Hepatocyte (in vitro differentiated cells): ENCODE measurements at regions not wholly inside any gene's neighbourhood (a gene's known extent, or its start where the extent isn't known, plus 50 kb on each side); places are given as distances from the start of the nearest gene placed in this dataset.

ENCODE experiments used
- DNase-seq: peaks from one replicate; pipeline ENCODE4 v3.0.0-alpha.2; 2016; ENCODE audit warnings: low spot score
- H2AFZ ChIP-seq: fragments of 200-600 bp; sonication (generic); 2 replicates; pipeline ENCODE4 v1.6.0; 2016; ENCODE audit warnings: antibody characterized with exemption, mild to moderate bottlenecking
- H3K27ac ChIP-seq: fragments of 200-600 bp; sonication (generic); 2 replicates; pipeline ENCODE4 v1.5.1; 2016; ENCODE audit warnings: mild to moderate bottlenecking
- H3K27me3 ChIP-seq: fragments of 200-600 bp; sonication (generic); 2 replicates; pipeline ENCODE4 v1.6.1; 2016
- H3K36me3 ChIP-seq: fragments of 200-600 bp; sonication (generic); replicated peaks from 2 replicates; pipeline ENCODE4 v1.5.1; 2016; ENCODE audit warnings: low read depth; ENCODE audit not compliant: insufficient read depth
- H3K4me1 ChIP-seq: fragments of 200-600 bp; sonication (generic); 2 replicates; pipeline ENCODE4 v1.5.1; 2016; ENCODE audit warnings: mild to moderate bottlenecking, moderate library complexity; ENCODE audit not compliant: insufficient read depth
- H3K4me2 ChIP-seq: fragments of 200-600 bp; sonication (generic); 2 replicates; pipeline ENCODE4 v1.6.0; 2016
- H3K4me3 ChIP-seq: fragments of 200-600 bp; sonication (generic); 2 replicates; pipeline ENCODE4 v1.5.1; 2016; ENCODE audit warnings: mild to moderate bottlenecking
- H3K79me2 ChIP-seq: fragments of 200-600 bp; sonication (generic); 2 replicates; pipeline ENCODE4 v1.6.0; 2017; ENCODE audit warnings: mild to moderate bottlenecking
- H3K9me2 ChIP-seq: fragments of 200-600 bp; sonication (generic); replicated peaks from 2 replicates; pipeline ENCODE4 v1.6.0; 2017; ENCODE audit warnings: mild to moderate bottlenecking; ENCODE audit not compliant: insufficient read depth
- H3K9me3 ChIP-seq: fragments of 200-600 bp; sonication (generic); 2 replicates; pipeline ENCODE4 v1.5.1; 2016; ENCODE audit warnings: low read depth, mild to moderate bottlenecking
- H4K20me1 ChIP-seq: fragments of 200-600 bp; sonication (generic); 2 replicates; pipeline ENCODE4 v1.6.0; 2016; ENCODE audit warnings: mild to moderate bottlenecking; ENCODE audit not compliant: insufficient read depth, poor library complexity, severe bottlenecking
- CTCF ChIP-seq: fragments of 200-600 bp; sonication (generic); IDR thresholded peaks from 2 replicates; pipeline ENCODE4 v1.5.1; 2016; ENCODE audit warnings: antibody characterized with exemption, mild to moderate bottlenecking; ENCODE audit not compliant: poor library complexity
- EZH2 ChIP-seq: fragments of 200-600 bp; sonication (generic); IDR thresholded peaks from 2 replicates; pipeline ENCODE4 v1.6.1; 2016; ENCODE audit warnings: antibody characterized with exemption, mild to moderate bottlenecking, borderline replicate concordance
- EZH2phosphoT487 ChIP-seq: fragments of 200-600 bp; sonication (generic); IDR thresholded peaks from one replicate; pipeline ENCODE4 v1.6.1; 2018; ENCODE audit warnings: antibody characterized with exemption, mild to moderate bottlenecking, low read depth, moderate library complexity; ENCODE audit not compliant: unreplicated experiment, severe bottlenecking
- WGBS: methylation state at CpG from one replicate; pipeline ENCODE4 v1.1.6; 2016; ENCODE audit warnings: low lambda C conversion rate; ENCODE audit errors: missing lambda C conversion rate; 5-methylcytosine and 5-hydroxymethylcytosine counted together

- no peaks in the 10 kb centered on the region for H3K27me3 ChIP-seq
- no peak for TF ChIP-seq EZH2phosphoT487
- no peak for TF ChIP-seq CTCF
- DNase-seq: no peak
- H3K4me2 ChIP-seq: peak overlapping the region; percentile 32
- no peaks in the 10 kb centered on the region for H4K20me1 ChIP-seq
- no peaks in the 10 kb centered on the region for H3K9me2 ChIP-seq
- H3K79me2 ChIP-seq: no peaks in the 10 kb centered on the region
- no peak overlapping the region for H3K27ac ChIP-seq
- no peaks in the 10 kb centered on the region for H3K9me3 ChIP-seq
- no peaks in the 10 kb centered on the region for H3K4me1 ChIP-seq
- H2AFZ ChIP-seq: no peak overlapping the region
- 65% methylated on average over 2 of the region's 2 CpGs for WGBS
- no peaks in the 10 kb centered on the region for H3K36me3 ChIP-seq
- H3K4me3 ChIP-seq: no peak overlapping the region
Measured at GRCh38 chr1:219039682-219040154, 134.0 kb upstream of the LYPLAL1 start.

- TF ChIP-seq EZH2phosphoT487: no peak
- no peak for TF ChIP-seq CTCF
- TF ChIP-seq EZH2: no peak
- WGBS: 61% methylated on average over 5 of the region's 5 CpGs
- Histone ChIP-seq H3K4me1 (no peaks in the 10 kb centered on the region), H3K4me2 (no peak overlapping the region), H3K9me2 (no peaks in the 10 kb centered on the region), H4K20me1 (no peaks in the 10 kb centered on the region), H3K79me2 (no peaks in the 10 kb centered on the region), H3K36me3 (no peaks in the 10 kb centered on the region), H3K4me3 (no peak overlapping the region), H2AFZ (no peak overlapping the region), H3K27me3 (no peaks in the 10 kb centered on the region), H3K9me3 (no peaks in the 10 kb centered on the region), H3K27ac (no peak overlapping the region)
- DNase-seq: no peak
Measured at GRCh38 chr1:219040291-219040690, 133.4 kb upstream of the LYPLAL1 start.

GRCh38 chr1:219041141-219041540 is 132.5 kb upstream of the LYPLAL1 start:
- no peaks in the 10 kb centered on the region for H4K20me1 ChIP-seq
- H3K9me2 ChIP-seq: no peaks in the 10 kb centered on the region
- no peak overlapping the region for H3K4me2 ChIP-seq
- H3K4me3 ChIP-seq: no peak overlapping the region
- no peaks in the 10 kb centered on the region for H3K4me1 ChIP-seq
- H3K36me3 ChIP-seq: no peaks in the 10 kb centered on the region
- no peak overlapping the region for H3K27ac ChIP-seq
- no peak for TF ChIP-seq CTCF
- no peak for TF ChIP-seq EZH2phosphoT487
- no peak for TF ChIP-seq EZH2
- H2AFZ ChIP-seq: no peak overlapping the region
- no peaks in the 10 kb centered on the region for H3K27me3 ChIP-seq
- H3K79me2 ChIP-seq: no peaks in the 10 kb centered on the region
- no peaks in the 10 kb centered on the region for H3K9me3 ChIP-seq
- DNase-seq: no peak

GRCh38 chr1:219041818-219042217 is 131.9 kb upstream of the LYPLAL1 start:
- H3K9me3 ChIP-seq: no peaks in the 10 kb centered on the region
- H3K9me2 ChIP-seq: no peaks in the 10 kb centered on the region
- H3K4me2 ChIP-seq: no peak overlapping the region
- H3K27me3 ChIP-seq: no peaks in the 10 kb centered on the region
- H4K20me1 ChIP-seq: no peaks in the 10 kb centered on the region
- DNase-seq: no peak
- 90% methylated on average over 1 of the region's 1 CpG for WGBS
- H3K27ac ChIP-seq: no peak overlapping the region
- H3K36me3 ChIP-seq: no peaks in the 10 kb centered on the region
- TF ChIP-seq CTCF: no peak
- no peak for TF ChIP-seq EZH2phosphoT487
- no peak overlapping the region for H3K4me3 ChIP-seq
- H3K79me2 ChIP-seq: no peaks in the 10 kb centered on the region
- no peak overlapping the region for H2AFZ ChIP-seq
- no peaks in the 10 kb centered on the region for H3K4me1 ChIP-seq
